H9 (cell line): ENCODE measurements at regions not wholly inside any gene's neighbourhood (a gene's known extent, or its start where the extent isn't known, plus 50 kb on each side); places are given as distances from the start of the nearest gene placed in this dataset.

Source experiments
- DNase-seq: peaks from one replicate; pipeline ENCODE4 v3.0.0-alpha.2; 2017
- H2AFZ ChIP-seq: one replicate; pipeline ENCODE4 v1.6.1; 2013; ENCODE audit warnings: mild to moderate bottlenecking, low read length, control low read depth, moderate library complexity
- H2AK5ac ChIP-seq: 2 replicates; pipeline ENCODE4 v1.6.1; 2013; ENCODE audit warnings: low read length, control low read depth, mixed read lengths; ENCODE audit not compliant: insufficient read length
- H2BK120ac ChIP-seq: one replicate; pipeline ENCODE4 v1.6.1; 2013; ENCODE audit warnings: low read depth, mild to moderate bottlenecking, low read length, control low read depth, inconsistent platforms; ENCODE audit not compliant: poor library complexity, severe bottlenecking
- H2BK12ac ChIP-seq: 2 replicates; pipeline ENCODE4 v1.6.1; 2013; ENCODE audit warnings: low read length, control low read depth, mixed read lengths, low read depth; ENCODE audit not compliant: insufficient read length
- H2BK15ac ChIP-seq: 2 replicates; pipeline ENCODE4 v1.6.1; 2013; ENCODE audit warnings: low read depth, low read length, control low read depth
- H2BK20ac ChIP-seq: one replicate; pipeline ENCODE4 v1.6.1; 2013; ENCODE audit warnings: low read depth, mild to moderate bottlenecking, low read length, control low read depth, inconsistent platforms; ENCODE audit not compliant: poor library complexity, severe bottlenecking
- H2BK5ac ChIP-seq: 2 replicates; pipeline ENCODE4 v1.6.1; 2013; ENCODE audit warnings: low read length, control low read depth, mixed read lengths; ENCODE audit not compliant: insufficient read length
- H3K14ac ChIP-seq: 2 replicates; pipeline ENCODE4 v1.6.1; 2013; ENCODE audit warnings: low read length, control low read depth; ENCODE audit not compliant: insufficient read depth
- H3K18ac ChIP-seq: 2 replicates; pipeline ENCODE4 v1.6.1; 2013; ENCODE audit warnings: low read depth, mild to moderate bottlenecking, mixed read lengths, low read length, control low read depth; ENCODE audit not compliant: insufficient read length
- H3K23ac ChIP-seq: 2 replicates; pipeline ENCODE4 v1.6.1; 2013; ENCODE audit warnings: low read length, control low read depth, mixed read lengths, low read depth; ENCODE audit not compliant: insufficient read length
- H3K23me2 ChIP-seq: 2 replicates; pipeline ENCODE4 v1.6.1; 2013; ENCODE audit warnings: low read depth, mild to moderate bottlenecking, mixed read lengths, low read length, control low read depth; ENCODE audit not compliant: insufficient read length, poor library complexity, severe bottlenecking
- H3K27ac ChIP-seq: 2 replicates; pipeline ENCODE4 v1.5.1; 2013; ENCODE audit warnings: low read length, control low read depth, mixed read lengths, low read depth; ENCODE audit not compliant: insufficient read length
- H3K27me3 ChIP-seq: 2 replicates; pipeline ENCODE4 v1.6.1; 2013; ENCODE audit warnings: low read length, control low read depth, inconsistent platforms; ENCODE audit not compliant: insufficient read depth
- H3K4ac ChIP-seq: 2 replicates; pipeline ENCODE4 v1.6.1; 2013; ENCODE audit warnings: low read depth, mild to moderate bottlenecking, control low read depth, inconsistent platforms, low read length, moderate library complexity
- H3K4me1 ChIP-seq: 2 replicates; pipeline ENCODE4 v1.6.1; 2013; ENCODE audit warnings: low read length, control low read depth, inconsistent platforms; ENCODE audit not compliant: insufficient read depth
- H3K4me2 ChIP-seq: 2 replicates; pipeline ENCODE4 v1.6.1; 2013; ENCODE audit warnings: low read length, control low read depth, mixed read lengths; ENCODE audit not compliant: insufficient read length, insufficient read depth
- H3K56ac ChIP-seq: 2 replicates; pipeline ENCODE4 v1.6.1; 2013; ENCODE audit warnings: low read depth, mild to moderate bottlenecking, mixed read lengths, low read length, control low read depth; ENCODE audit not compliant: insufficient read length
- H3K79me1 ChIP-seq: 2 replicates; pipeline ENCODE4 v1.6.1; 2013; ENCODE audit warnings: low read depth, mild to moderate bottlenecking, moderate library complexity, low read length, control low read depth, inconsistent platforms; ENCODE audit not compliant: insufficient read depth, poor library complexity, severe bottlenecking
- H3K79me2 ChIP-seq: 2 replicates; pipeline ENCODE4 v1.6.1; 2013; ENCODE audit warnings: low read length, control low read depth, inconsistent platforms; ENCODE audit not compliant: insufficient read depth
- H3K9ac ChIP-seq: 2 replicates; pipeline ENCODE4 v1.6.1; 2013; ENCODE audit warnings: low read length, control low read depth, mixed read lengths; ENCODE audit not compliant: insufficient read length; ENCODE audit errors: extremely low read depth
- H3K9me3 ChIP-seq: one replicate; pipeline ENCODE4 v1.6.1; 2013; ENCODE audit warnings: low read depth, low read length, inconsistent platforms; ENCODE audit not compliant: control insufficient read depth
- H3T11ph ChIP-seq: one replicate; pipeline ENCODE4 v1.6.1; 2013; ENCODE audit warnings: mild to moderate bottlenecking, low read length, control low read depth, inconsistent platforms
- H4K20me1 ChIP-seq: one replicate; pipeline ENCODE4 v1.6.1; 2013; ENCODE audit not compliant: control insufficient read depth, insufficient read length, insufficient read depth
- H4K5ac ChIP-seq: 2 replicates; pipeline ENCODE4 v1.6.1; 2013; ENCODE audit warnings: low read depth, mild to moderate bottlenecking, mixed read lengths, low read length, control low read depth; ENCODE audit not compliant: insufficient read length
- H4K8ac ChIP-seq: replicated peaks from 2 replicates; pipeline ENCODE4 v1.6.1; 2013; ENCODE audit warnings: low read length, control low read depth, mixed read lengths, low read depth; ENCODE audit not compliant: insufficient read length
- H4K91ac ChIP-seq: 2 replicates; pipeline ENCODE4 v1.6.1; 2013; ENCODE audit warnings: low read depth, mild to moderate bottlenecking, moderate library complexity, mixed read lengths, low read length, control low read depth; ENCODE audit not compliant: insufficient read length
- H3K27ac Mint-ChIP-seq, 3 experiments: 2 replicates in 2 of 3; 3 replicates in 1 of 3; pipeline ENCODE4 v1.8.0; 2020 to 2021; ENCODE audit warnings: mixed read lengths in 3 of 3, mild to moderate bottlenecking in 1 of 3, moderate library complexity in 1 of 3
- H3K27me3 Mint-ChIP-seq: 2 replicates; pipeline ENCODE4 v1.8.0; 2021; ENCODE audit warnings: low read depth, mild to moderate bottlenecking, moderate library complexity, mixed read lengths
- H3K36me3 Mint-ChIP-seq, 3 experiments: 2 replicates in 2 of 3; 3 replicates in 1 of 3; pipeline ENCODE4 v1.8.0; 2020 to 2021; ENCODE audit warnings: low read depth in 3 of 3, mixed read lengths in 3 of 3; ENCODE audit not compliant: insufficient read depth in 1 of 3
- H3K4me1 Mint-ChIP-seq, 2 experiments: 2 replicates each; pipeline ENCODE4 v1.8.0; 2020; ENCODE audit warnings: mixed read lengths in 2 of 2
- H3K4me3 Mint-ChIP-seq, 2 experiments: 2 replicates in 1 of 2; 3 replicates in 1 of 2; pipeline ENCODE4 v1.8.0; 2020 to 2021; ENCODE audit warnings: mild to moderate bottlenecking in 2 of 2, mixed read lengths in 2 of 2, moderate library complexity in 1 of 2
- H3K9me3 Mint-ChIP-seq, 2 experiments: 2 replicates in 1 of 2; 3 replicates in 1 of 2; pipeline ENCODE4 v1.8.0; 2020; ENCODE audit warnings: mild to moderate bottlenecking in 2 of 2, mixed read lengths in 2 of 2, moderate library complexity in 1 of 2
- WGBS: extraction: QIAGEN DNeasy Blood & Tissue Kit; methylation state at CpG from one replicate; pipeline ENCODE4 v1.1.7; 2013; ENCODE audit warnings: missing lambda C conversion rate, low lambda C conversion rate, mixed read lengths; ENCODE audit not compliant: insufficient read length; ENCODE audit errors: extremely low coverage; 5-methylcytosine and 5-hydroxymethylcytosine counted together
- TF ChIP-seq, protein P1 (sequence below): fragments of 200-600 bp; sonication (generic); conservative IDR thresholded peaks from 3 replicates; pipeline ENCODE4 v1.8.0; 2021; ENCODE audit warnings: antibody characterized with exemption, mild to moderate bottlenecking

DNA sequence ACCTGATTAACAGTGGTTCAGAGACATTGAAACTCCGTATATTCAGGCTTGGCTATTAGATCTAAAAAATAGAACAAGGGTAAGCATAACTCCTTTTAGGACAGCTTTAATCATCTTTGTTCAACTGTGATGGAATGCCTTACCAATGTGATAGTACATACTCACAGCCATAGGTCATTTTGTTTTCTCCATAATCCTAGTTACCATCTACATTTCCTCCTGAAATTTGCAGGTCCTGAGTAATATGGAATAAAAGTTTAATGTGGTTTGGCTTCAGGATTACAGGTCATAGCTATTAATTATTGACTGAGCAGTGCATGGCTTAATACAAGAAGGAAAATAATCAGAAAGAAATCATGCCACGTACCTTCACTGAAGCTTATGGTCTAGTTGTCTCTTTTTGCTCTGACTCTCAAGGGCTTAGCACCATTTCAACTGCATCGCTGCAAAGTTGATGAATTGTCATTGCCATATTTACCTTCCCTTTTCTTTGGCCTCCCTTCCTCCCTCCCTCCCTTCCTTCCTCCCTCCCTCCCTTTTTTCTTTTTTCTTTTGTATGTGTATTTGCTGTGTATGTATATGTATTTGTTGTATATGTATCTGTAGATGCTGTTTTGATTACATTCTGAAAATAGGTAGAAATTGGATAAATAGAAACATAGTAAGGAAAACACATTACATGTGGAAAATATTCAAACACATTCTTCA, 250.9 kb upstream of the ZNF608 start:
- no peaks in the 10 kb centered on the region; a peak in 2 of 7 replicates for H3K36me3 Mint-ChIP-seq
- H4K91ac ChIP-seq = no peak overlapping the region
- peaks cover 6% of the 10 kb centered on the region; the same call in 1 of the 2 replicates for H3K4me1 ChIP-seq
- no peak overlapping the region for H2BK15ac ChIP-seq
- H3K23ac ChIP-seq = no peak overlapping the region
- H3K9ac ChIP-seq = no peak overlapping the region
- no peak overlapping the region for H3K4ac ChIP-seq
- no peak overlapping the region for H3K18ac ChIP-seq
- no peaks in the 10 kb centered on the region for H3K27me3 ChIP-seq
- H3K14ac ChIP-seq = no peak overlapping the region
- H4K8ac ChIP-seq = no peak overlapping the region
- H2BK20ac ChIP-seq = peak overlapping the region; percentile 83
- peak overlapping the region in 2 of 3 experiments; percentile 78 to 96; a peak in 4 of 7 replicates for H3K27ac Mint-ChIP-seq
- TF ChIP-seq, protein P1, sequence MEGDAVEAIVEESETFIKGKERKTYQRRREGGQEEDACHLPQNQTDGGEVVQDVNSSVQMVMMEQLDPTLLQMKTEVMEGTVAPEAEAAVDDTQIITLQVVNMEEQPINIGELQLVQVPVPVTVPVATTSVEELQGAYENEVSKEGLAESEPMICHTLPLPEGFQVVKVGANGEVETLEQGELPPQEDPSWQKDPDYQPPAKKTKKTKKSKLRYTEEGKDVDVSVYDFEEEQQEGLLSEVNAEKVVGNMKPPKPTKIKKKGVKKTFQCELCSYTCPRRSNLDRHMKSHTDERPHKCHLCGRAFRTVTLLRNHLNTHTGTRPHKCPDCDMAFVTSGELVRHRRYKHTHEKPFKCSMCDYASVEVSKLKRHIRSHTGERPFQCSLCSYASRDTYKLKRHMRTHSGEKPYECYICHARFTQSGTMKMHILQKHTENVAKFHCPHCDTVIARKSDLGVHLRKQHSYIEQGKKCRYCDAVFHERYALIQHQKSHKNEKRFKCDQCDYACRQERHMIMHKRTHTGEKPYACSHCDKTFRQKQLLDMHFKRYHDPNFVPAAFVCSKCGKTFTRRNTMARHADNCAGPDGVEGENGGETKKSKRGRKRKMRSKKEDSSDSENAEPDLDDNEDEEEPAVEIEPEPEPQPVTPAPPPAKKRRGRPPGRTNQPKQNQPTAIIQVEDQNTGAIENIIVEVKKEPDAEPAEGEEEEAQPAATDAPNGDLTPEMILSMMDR = no peak
- no peak overlapping the region for H2AFZ ChIP-seq
- H4K20me1 ChIP-seq = no peaks in the 10 kb centered on the region
- no peak overlapping the region for H3K4me3 Mint-ChIP-seq
- H3K27me3 Mint-ChIP-seq = no peaks in the 10 kb centered on the region
- H3K23me2 ChIP-seq = no peaks in the 10 kb centered on the region
- peak overlapping the region; percentile 40 for H3K27ac ChIP-seq
- H3T11ph ChIP-seq = no peak overlapping the region
- no peaks in the 10 kb centered on the region for H3K79me1 ChIP-seq
- WGBS = no CpG with 5 or more reads among the region's 3 CpGs
- H3K56ac ChIP-seq = no peak overlapping the region
- peaks cover 42 to 50% of the 10 kb centered on the region in 2 experiments for H3K4me1 Mint-ChIP-seq
- H2BK5ac ChIP-seq = no peak overlapping the region
- no peak overlapping the region for H4K5ac ChIP-seq
- no peak for DNase-seq
- no peaks in the 10 kb centered on the region for H3K9me3 Mint-ChIP-seq
- H2BK120ac ChIP-seq = no peak overlapping the region
- no peak overlapping the region for H3K4me2 ChIP-seq
- H3K9me3 ChIP-seq = no peaks in the 10 kb centered on the region
- H2AK5ac ChIP-seq = no peak overlapping the region
- no peak overlapping the region for H2BK12ac ChIP-seq
- no peaks in the 10 kb centered on the region for H3K79me2 ChIP-seq
